ENCODE measurements at regions not wholly inside any gene's neighbourhood (a gene's known extent, or its start where the extent isn't known, plus 50 kb on each side); places are given as distances from the start of the nearest gene placed in this dataset.

DNA sequence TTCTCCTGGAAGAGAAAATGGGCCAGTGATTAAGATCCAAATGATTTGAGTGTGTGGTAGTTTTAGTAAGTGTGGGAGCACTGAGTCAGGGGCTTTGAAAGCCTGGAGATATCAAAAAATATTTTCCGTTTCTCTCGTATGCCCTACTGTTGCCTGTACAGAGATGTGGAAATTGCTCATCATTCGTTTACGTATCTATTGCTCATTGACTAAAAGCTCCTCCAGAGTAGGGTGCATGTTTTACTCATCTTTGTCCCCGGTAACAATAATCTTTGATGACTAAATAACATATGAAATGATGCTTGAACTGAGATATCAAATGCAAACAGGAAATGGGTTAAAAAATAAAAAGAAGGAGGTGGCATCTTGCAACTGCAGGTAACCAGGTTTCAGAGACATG is 114.2 kb upstream of the FST start:
- Mint-ChIP-seq H3K4me1 (no peaks in the 10 kb centered on the region), H3K27ac (no peak overlapping the region), H3K4me3 (no peak overlapping the region), H3K9me3 (no peaks in the 10 kb centered on the region), H3K36me3 (ENCODE audit: low read depth) (no peaks in the 10 kb centered on the region), H3K27me3 (ENCODE audit: low read depth) (no peaks in the 10 kb centered on the region)
- TF ChIP-seq, protein P1, sequence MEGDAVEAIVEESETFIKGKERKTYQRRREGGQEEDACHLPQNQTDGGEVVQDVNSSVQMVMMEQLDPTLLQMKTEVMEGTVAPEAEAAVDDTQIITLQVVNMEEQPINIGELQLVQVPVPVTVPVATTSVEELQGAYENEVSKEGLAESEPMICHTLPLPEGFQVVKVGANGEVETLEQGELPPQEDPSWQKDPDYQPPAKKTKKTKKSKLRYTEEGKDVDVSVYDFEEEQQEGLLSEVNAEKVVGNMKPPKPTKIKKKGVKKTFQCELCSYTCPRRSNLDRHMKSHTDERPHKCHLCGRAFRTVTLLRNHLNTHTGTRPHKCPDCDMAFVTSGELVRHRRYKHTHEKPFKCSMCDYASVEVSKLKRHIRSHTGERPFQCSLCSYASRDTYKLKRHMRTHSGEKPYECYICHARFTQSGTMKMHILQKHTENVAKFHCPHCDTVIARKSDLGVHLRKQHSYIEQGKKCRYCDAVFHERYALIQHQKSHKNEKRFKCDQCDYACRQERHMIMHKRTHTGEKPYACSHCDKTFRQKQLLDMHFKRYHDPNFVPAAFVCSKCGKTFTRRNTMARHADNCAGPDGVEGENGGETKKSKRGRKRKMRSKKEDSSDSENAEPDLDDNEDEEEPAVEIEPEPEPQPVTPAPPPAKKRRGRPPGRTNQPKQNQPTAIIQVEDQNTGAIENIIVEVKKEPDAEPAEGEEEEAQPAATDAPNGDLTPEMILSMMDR (IDR thresholded peaks at IDR 0.05; ENCODE audit: unreplicated experiment in 3 of 3), result no peak

DNA sequence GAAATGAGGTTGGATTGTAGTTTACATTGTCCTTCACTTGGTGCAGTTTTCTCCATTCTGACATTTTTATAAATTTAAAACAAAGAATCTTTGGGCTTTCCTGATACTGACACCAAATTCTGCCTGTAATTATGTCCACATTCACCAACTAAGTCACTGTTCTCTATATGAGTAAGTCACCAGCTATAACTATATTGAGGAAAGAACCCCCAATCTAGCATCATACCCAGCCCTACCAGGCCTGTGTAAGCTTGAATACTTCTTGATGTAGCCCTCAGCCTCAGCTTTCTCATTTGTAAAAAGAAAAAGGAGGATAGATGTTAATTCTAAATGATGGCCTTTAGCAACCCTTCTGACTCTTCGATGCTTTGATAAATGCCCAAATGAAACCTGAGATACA is 112.7 kb upstream of the FST start:
- H3K4me3 Mint-ChIP-seq, result no peak overlapping the region

DNA sequence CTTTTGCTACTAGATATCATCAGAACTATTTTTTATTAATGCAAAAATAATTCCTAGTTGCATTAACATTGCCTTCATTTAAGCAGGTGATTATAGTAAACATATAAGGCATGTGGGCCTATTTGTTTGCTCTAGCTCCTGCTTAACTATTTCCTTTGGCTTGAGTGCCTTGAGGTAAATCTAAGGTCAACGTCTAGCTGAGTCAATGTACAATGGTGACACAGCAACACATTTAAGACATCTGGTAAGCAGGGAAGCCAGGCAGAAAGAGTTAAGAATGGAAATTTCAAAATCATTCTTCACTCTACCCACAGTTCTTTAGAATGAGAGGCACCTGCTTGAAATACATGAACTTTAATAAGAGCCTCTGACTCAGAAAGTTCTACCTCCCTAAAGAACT is 111.9 kb upstream of the FST start:
- Mint-ChIP-seq H3K27ac (no peak overlapping the region), H3K9me3 (no peaks in the 10 kb centered on the region), H3K27me3 (ENCODE audit: low read depth) (no peaks in the 10 kb centered on the region), H3K4me1 (no peaks in the 10 kb centered on the region), H3K4me3 (no peak overlapping the region), H3K36me3 (ENCODE audit: low read depth) (no peaks in the 10 kb centered on the region)
- TF ChIP-seq, protein P1 (IDR thresholded peaks at IDR 0.05; ENCODE audit: unreplicated experiment in 3 of 3), result no peak

More for the DNA sequence above, 112.7 kb upstream of the FST start:
- no peaks in the 10 kb centered on the region for H3K4me1 Mint-ChIP-seq
- no peaks in the 10 kb centered on the region for H3K9me3 Mint-ChIP-seq
- H3K27me3 Mint-ChIP-seq (ENCODE audit: low read depth), result no peaks in the 10 kb centered on the region
- TF ChIP-seq, protein P1 (IDR thresholded peaks at IDR 0.05; ENCODE audit: unreplicated experiment in 3 of 3), result no peak
- H3K27ac Mint-ChIP-seq, result no peak overlapping the region
- no peaks in the 10 kb centered on the region for H3K36me3 Mint-ChIP-seq (ENCODE audit: low read depth)

DNA sequence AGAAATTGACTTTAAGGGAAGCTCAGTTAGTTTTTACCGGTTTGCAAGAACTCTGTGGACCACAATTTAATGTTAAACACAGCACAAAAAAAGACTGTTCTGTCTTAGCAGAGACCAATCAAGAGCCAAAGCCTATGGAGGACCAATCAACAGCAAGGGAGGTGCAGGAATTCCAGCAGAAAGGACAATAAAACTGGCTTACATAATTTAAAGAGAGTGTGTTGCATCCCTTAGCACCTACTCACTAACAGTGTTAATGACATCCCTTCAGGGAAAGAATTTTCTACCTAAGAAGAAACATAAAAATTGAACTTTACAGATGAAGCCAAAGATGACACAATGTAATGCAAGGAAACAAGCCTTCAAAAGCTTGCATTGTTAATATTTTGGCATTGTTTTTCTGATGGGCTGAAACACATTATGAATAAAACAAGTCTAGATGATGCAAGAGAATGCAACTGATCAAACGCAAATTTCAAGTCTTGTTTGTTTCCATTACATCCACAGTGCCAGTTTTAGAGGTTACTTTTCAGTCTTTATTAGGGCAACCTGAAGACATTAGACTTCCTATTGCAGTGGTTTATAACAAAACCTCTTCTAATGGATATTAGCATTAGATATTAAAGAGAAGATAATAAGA is 111.3 kb upstream of the FST start:
- no peaks in the 10 kb centered on the region for H3K27me3 Mint-ChIP-seq (ENCODE audit: low read depth)
- no peaks in the 10 kb centered on the region for H3K4me1 Mint-ChIP-seq
- H3K36me3 Mint-ChIP-seq (ENCODE audit: low read depth), result no peaks in the 10 kb centered on the region
- H3K9me3 Mint-ChIP-seq, result no peaks in the 10 kb centered on the region
- TF ChIP-seq, protein P1 (IDR thresholded peaks at IDR 0.05; ENCODE audit: unreplicated experiment in 3 of 3), result no peak
- no peak overlapping the region for H3K4me3 Mint-ChIP-seq
- no peak overlapping the region for H3K27ac Mint-ChIP-seq

DNA sequence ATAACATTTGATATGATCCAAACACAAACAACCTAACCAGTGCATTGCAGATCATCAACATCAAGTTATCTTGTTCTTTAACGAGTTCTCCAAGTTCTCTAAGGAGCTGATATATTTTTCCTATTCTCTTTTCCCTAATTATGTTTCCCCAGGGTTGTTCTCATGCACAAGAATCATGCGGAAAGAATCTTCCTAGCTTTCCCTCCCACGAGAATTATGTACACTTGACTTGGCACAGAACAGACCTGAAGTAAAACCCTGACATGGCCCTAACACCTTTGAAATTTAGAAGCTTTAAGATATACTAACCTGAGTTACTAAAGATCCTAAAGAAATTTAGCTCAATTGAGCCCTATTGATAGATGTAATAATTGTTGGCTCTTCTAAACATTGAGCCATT is 110.7 kb upstream of the FST start:
- Mint-ChIP-seq H3K9me3 (no peaks in the 10 kb centered on the region), H3K36me3 (ENCODE audit: low read depth) (no peaks in the 10 kb centered on the region), H3K4me1 (no peaks in the 10 kb centered on the region), H3K4me3 (no peak overlapping the region), H3K27ac (no peak overlapping the region), H3K27me3 (ENCODE audit: low read depth) (no peaks in the 10 kb centered on the region)
- TF ChIP-seq, protein P1 (IDR thresholded peaks at IDR 0.05; ENCODE audit: unreplicated experiment in 3 of 3), result no peak

DNA sequence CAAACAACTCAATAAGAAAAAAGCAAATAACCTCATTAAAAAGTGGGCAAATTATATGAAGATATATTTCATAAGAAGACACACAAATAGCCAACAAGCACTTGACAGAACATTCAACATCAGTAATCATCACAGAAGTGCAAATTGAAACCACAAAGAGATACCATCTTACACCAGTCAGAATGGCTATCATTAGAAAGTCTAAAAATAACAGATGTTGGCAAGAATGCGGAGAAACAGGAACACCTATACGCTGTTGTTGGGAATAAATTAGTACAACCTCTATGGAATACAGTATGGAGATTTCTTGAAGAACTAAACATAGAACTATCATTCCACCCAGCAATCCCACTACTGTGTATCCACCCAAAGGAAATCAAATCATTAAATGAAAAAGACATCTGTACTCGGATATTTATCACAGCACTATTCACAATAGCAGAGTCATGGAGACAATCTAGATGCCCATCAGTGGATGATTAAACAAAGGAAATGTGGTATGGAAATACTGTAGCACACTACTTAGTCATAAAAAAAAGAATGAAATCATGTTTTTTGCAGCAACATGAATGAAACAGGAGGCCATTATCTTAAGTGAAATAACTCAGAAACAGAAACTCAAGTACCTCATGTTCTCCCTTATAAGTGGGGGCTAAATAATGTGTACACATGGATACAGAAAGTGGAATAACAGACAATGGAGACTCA is 106.8 kb upstream of the FST start:
- H3K27ac Mint-ChIP-seq, result no peak overlapping the region
- H3K9me3 Mint-ChIP-seq, result no peaks in the 10 kb centered on the region
- H3K4me3 Mint-ChIP-seq, result no peak overlapping the region
- TF ChIP-seq, protein P1 (IDR thresholded peaks at IDR 0.05; ENCODE audit: unreplicated experiment in 3 of 3), result no peak
- H3K4me1 Mint-ChIP-seq, result no peaks in the 10 kb centered on the region
- no peaks in the 10 kb centered on the region for H3K36me3 Mint-ChIP-seq (ENCODE audit: low read depth)
- H3K27me3 Mint-ChIP-seq (ENCODE audit: low read depth), result no peaks in the 10 kb centered on the region

All from nephron (organoid).